H54 (cell line): ENCODE measurements at regions not wholly inside any gene's neighbourhood (a gene's known extent, or its start where the extent isn't known, plus 50 kb on each side); places are given as distances from the start of the nearest gene placed in this dataset.
"Not testable (repeated sequence)": the region's sequence is repeated elsewhere in the genome, so short reads cannot be mapped to it uniquely, and the experiment has no call there.

Experiments used
- DNase-seq: peaks from one replicate; pipeline ENCODE4 v3.0.0; 2011; ENCODE audit warnings: low spot score, mixed read lengths; ENCODE audit not compliant: insufficient read length
- FAIRE-seq: peaks from 3 replicates; lab custom pipeline; 2011; peaks lifted over from hg19 to GRCh38; lab: Jason Lieb, UNC
- POLR2A ChIP-seq: IDR thresholded peaks from 2 replicates; pipeline ENCODE4 v1.6.1; 2011; ENCODE audit warnings: low read depth, mild to moderate bottlenecking, low read length

- no peak for FAIRE-seq
- TF ChIP-seq POLR2A: no peak
Observed at GRCh38 chr6:169139179-169139971, 114.3 kb downstream of the THBS2 start.

GRCh38 chr6:169132352-169132940 is 121.2 kb downstream of the THBS2 start:
- TF ChIP-seq POLR2A: no peak

More at GRCh38 chr6:169139179-169139971, 114.3 kb downstream of the THBS2 start:
- no peak for DNase-seq

GRCh38 chr6:169131390-169131789 is 122.3 kb downstream of the THBS2 start:
- FAIRE-seq: no peak
- DNase-seq: no peak
- no peak for TF ChIP-seq POLR2A

More at GRCh38 chr6:169132352-169132940, 121.2 kb downstream of the THBS2 start:
- no peak for FAIRE-seq
- no peak for DNase-seq

GRCh38 chr6:169130113-169130512 is 123.5 kb downstream of the THBS2 start:
- TF ChIP-seq POLR2A: no peak
- DNase-seq: no peak
- FAIRE-seq: no peak

- DNase-seq: no peak
- TF ChIP-seq POLR2A: no peak
- no peak for FAIRE-seq
Observed at GRCh38 chr6:169121013-169121412, 132.6 kb downstream of the THBS2 start.

- FAIRE-seq (no peak), DNase-seq (no peak)
- TF ChIP-seq POLR2A: no peak
Observed at GRCh38 chr6:169119669-169120068, 134.0 kb downstream of the THBS2 start.

GRCh38 chr6:169118346-169118830 is 135.3 kb downstream of the THBS2 start:
- no peak for FAIRE-seq
- DNase-seq: no peak
- no peak for TF ChIP-seq POLR2A

- no peak for FAIRE-seq
- TF ChIP-seq POLR2A: no peak
- DNase-seq: no peak
Observed at GRCh38 chr6:169117663-169118062, 136.0 kb downstream of the THBS2 start.

GRCh38 chr6:169115632-169116031 is 138.0 kb downstream of the THBS2 start:
- FAIRE-seq: no peak
- TF ChIP-seq POLR2A: no peak
- no peak for DNase-seq

GRCh38 chr6:169114632-169115031 is 139.0 kb downstream of the THBS2 start:
- DNase-seq, FAIRE-seq: not testable (repeated sequence)

GRCh38 chr6:169112483-169113320 is 140.9 kb downstream of the THBS2 start:
- no peak for FAIRE-seq
- no peak for TF ChIP-seq POLR2A
- DNase-seq: no peak

GRCh38 chr6:169111203-169111602 is 142.4 kb downstream of the THBS2 start:
- no peak for FAIRE-seq
- no peak for DNase-seq
- TF ChIP-seq POLR2A: no peak

GRCh38 chr6:169109411-169110220 is 144.0 kb downstream of the THBS2 start:
- DNase-seq: no peak
- no peak for TF ChIP-seq POLR2A
- FAIRE-seq: no peak
